Stimulated activated CD8-positive, alpha-beta memory T cell treated with anti-CD3 and anti-CD28 coated beads, Interleukin-12 subunit alpha, Interleukin-12 subunit beta, amount 100 ng/mL, for 1 hour (primary cell): ENCODE measurements at regions not wholly inside any gene's neighbourhood (a gene's known extent, or its start where the extent isn't known, plus 50 kb on each side); places are given as distances from the start of the nearest gene placed in this dataset.
"Not testable (repeated sequence)": the region's sequence is repeated elsewhere in the genome, so short reads cannot be mapped to it uniquely, and the experiment has no call there.

Experiments used
- DNase-seq: peaks from one replicate; pipeline ENCODE4 v3.0.0-alpha.2; 2020; ENCODE audit warnings: low read depth

GRCh38 chr13:48844676-48845075 lies 131.0 kb upstream of the FNDC3A start:
- no peak for DNase-seq

- no peak for DNase-seq
These were observed 126.2 kb upstream of the FNDC3A start for GRCh38 chr13:48849515-48849914.

- no peak for DNase-seq
These were observed 124.0 kb upstream of the FNDC3A start for GRCh38 chr13:48851707-48852106.

- DNase-seq: no peak
These were observed 122.6 kb upstream of the FNDC3A start for GRCh38 chr13:48852911-48853727.

GRCh38 chr13:48853728-48854102 lies 122.0 kb upstream of the FNDC3A start:
- no peak for DNase-seq

GRCh38 chr13:48857576-48857975 lies 118.1 kb upstream of the FNDC3A start:
- DNase-seq: no peak

GRCh38 chr13:48858122-48858902 lies 117.4 kb upstream of the FNDC3A start:
- DNase-seq: no peak

GRCh38 chr13:48859272-48860105 lies 116.2 kb upstream of the FNDC3A start:
- no peak for DNase-seq

- DNase-seq: no peak
These were observed 115.3 kb upstream of the FNDC3A start for GRCh38 chr13:48860364-48860763.

- DNase-seq: no peak
These were observed 113.1 kb upstream of the FNDC3A start for GRCh38 chr13:48862572-48862971.

- DNase-seq: no peak
These were observed 111.6 kb upstream of the FNDC3A start for GRCh38 chr13:48864100-48864499.

- no peak for DNase-seq
These were observed 109.5 kb upstream of the FNDC3A start for GRCh38 chr13:48866249-48866648.

GRCh38 chr13:48873081-48873480 lies 102.6 kb upstream of the FNDC3A start:
- no peak for DNase-seq

GRCh38 chr13:48873587-48873986 lies 102.1 kb upstream of the FNDC3A start:
- DNase-seq: no peak

GRCh38 chr13:48874165-48874564 lies 101.5 kb upstream of the FNDC3A start:
- no peak for DNase-seq

GRCh38 chr13:48875047-48875446 lies 100.7 kb upstream of the FNDC3A start:
- no peak for DNase-seq

GRCh38 chr13:48876289-48876688 lies 99.4 kb upstream of the FNDC3A start:
- DNase-seq: no peak

- DNase-seq: no peak
These were observed 96.3 kb upstream of the FNDC3A start for GRCh38 chr13:48879432-48879831.

- no peak for DNase-seq
These were observed 95.9 kb upstream of the FNDC3A start for GRCh38 chr13:48879854-48880253.

GRCh38 chr13:48883786-48884185 lies 91.9 kb upstream of the FNDC3A start:
- DNase-seq: not testable (repeated sequence)

- DNase-seq: no peak
These were observed 90.7 kb upstream of the FNDC3A start for GRCh38 chr13:48885027-48885395.

- DNase-seq: no peak
These were observed 87.1 kb upstream of the FNDC3A start for GRCh38 chr13:48888613-48889012.

GRCh38 chr13:48890391-48890790 lies 85.3 kb upstream of the FNDC3A start:
- DNase-seq: no peak
